ENCODE measurements at regions not wholly inside any gene's neighbourhood (a gene's known extent, or its start where the extent isn't known, plus 50 kb on each side); places are given as distances from the start of the nearest gene placed in this dataset.
"Not testable (repeated sequence)": the region's sequence is repeated elsewhere in the genome, so short reads cannot be mapped to it uniquely, and the experiment has no call there.

DNA sequence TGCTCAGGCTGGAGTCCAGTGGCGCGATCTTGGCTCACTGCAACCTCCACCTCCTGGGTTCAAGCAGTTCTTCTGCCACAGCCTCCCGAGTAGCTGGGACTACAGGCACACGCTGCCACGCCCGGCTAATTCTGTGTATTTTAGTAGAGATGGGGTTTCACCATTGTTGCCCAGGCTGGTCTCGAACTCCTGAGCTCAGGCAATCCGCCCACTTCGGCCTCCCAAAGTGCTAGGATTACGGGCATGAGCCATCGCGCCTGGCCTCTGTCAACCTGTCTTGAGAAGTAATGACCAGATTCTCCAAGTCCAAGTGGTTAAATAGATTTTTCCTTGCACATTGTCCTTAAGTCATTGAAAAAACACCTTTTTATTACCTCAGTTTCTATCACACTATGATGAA lies 283.7 kb downstream of the KCNJ2 start:
- not testable (repeated sequence) for DNase-seq

DNA sequence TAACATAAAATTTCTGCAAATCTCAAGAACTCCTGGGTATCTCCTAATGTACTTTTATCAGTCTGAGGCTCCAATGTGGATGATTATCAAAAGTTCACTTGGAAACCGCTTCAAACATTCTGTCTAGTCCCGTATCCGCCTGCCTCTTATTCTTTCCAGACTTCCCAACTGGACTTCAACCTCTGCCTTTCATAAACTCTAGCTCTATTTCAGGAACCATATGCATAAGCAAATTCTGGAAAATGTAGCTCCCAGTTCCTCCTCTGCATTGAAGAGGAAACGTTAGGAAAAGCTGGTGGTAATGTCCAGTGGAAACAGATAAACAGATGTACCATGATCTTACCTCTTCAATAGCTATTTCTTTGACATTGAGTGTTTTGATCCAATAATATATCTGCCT lies 285.0 kb downstream of the KCNJ2 start:
- DNase-seq, result no peak

GRCh38 chr17:70454908-70455307 lies 285.6 kb downstream of the KCNJ2 start:
- no peak for DNase-seq

DNA sequence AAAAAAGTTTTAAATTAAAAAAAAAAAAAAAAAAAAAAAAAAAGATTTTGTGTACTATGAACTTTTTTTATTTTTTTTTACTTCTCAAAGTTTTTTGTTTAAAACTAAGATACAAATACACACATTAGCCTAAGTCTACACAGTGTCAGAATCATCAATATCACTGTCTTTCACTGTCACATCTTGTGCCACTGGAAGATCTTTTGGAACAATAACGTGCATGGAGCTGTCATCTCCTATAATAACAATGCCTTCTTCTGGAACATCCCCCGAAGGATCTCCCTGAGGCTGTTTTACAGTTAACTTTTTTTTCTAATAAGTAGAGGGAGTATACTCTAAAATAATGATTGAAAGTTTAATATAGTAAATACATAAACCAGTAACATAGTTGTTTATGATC lies 295.7 kb downstream of the KCNJ2 start:
- DNase-seq, result no peak

DNA sequence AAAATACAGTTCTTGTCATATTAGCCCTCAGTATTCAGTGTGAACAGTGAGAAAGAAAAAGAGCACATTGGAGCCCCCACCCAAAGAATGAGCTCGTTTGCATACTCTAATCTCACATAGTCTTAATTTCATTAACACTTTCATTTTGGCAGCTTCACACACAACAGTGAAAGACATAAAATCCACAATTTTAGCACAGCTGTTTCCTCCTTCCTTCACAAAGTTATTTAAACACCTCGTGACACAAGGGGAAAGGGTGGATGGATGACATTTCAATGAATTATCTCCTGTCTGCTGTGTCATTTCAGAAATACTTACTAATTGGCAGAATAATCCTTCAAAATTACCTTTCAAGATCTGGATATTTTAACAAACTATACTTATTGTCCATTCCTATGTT lies 299.3 kb downstream of the KCNJ2 start:
- DNase-seq, result no peak

GRCh38 chr17:70473049-70473448 lies 303.7 kb downstream of the KCNJ2 start:
- DNase-seq, result no peak

DNA sequence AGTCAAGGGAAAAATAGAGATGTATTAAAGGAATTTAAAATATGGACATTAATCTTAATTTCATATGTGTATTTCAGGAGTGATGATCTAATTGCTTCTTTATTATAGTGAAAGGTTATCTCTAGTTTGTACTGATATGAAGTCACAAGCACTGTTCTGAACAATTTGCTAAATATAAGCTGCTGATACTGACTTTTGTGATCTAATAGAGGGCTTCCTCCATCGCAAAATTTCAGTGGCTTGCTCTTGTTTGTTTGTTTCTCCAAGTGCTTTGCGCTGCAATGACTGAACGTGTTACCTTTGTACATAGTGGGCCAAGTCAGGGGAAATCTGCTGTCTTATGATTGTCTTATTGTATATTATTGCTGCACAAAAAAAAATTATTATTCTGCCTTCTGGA lies 307.0 kb downstream of the KCNJ2 start:
- DNase-seq, result no peak

GRCh38 chr17:70478902-70479301 lies 309.6 kb downstream of the KCNJ2 start:
- DNase-seq, result no peak

DNA sequence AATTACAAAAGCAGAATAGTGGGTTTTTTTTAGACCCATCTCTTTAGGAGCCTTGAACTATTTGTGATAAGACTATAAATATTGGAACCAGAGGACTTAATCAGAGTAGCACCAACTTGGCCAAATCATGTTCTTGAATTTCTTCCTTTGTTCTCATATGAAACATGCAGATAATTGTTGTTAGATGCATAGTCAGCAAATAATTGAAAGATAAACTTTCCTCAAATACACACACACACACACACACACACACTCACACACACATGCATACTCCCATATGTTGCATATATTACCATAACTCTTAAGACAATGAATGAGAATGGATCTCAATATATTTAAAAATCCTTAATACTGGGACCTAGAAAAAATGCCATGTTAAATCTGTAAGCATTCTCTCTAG lies 310.4 kb downstream of the KCNJ2 start:
- DNase-seq, result no peak

DNA sequence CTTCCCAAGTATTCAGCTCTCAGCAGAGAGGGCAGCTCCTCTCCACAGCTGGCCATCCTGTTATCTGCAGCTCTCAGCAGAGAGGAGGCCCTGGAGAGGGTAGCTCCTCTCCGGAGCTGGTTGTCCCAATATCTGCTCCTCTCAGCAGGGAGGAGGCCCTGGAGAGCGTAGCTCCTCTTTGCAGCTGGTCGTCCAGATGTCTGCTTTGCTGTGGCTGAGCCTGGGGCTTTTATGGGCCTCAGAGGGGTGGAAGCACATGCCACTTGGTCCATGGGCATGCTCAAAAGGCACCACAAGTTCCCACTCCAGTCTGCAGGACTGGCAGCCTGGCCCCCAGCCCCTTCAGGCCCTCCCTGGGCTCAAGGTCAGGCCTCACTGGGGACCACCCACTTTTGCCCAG lies 314.3 kb downstream of the KCNJ2 start:
- DNase-seq, result no peak

GRCh38 chr17:70484050-70484449 lies 314.7 kb downstream of the KCNJ2 start:
- DNase-seq, result no peak

- DNase-seq, result no peak
These were observed 315.2 kb downstream of the KCNJ2 start for GRCh38 chr17:70484496-70484895.

DNA sequence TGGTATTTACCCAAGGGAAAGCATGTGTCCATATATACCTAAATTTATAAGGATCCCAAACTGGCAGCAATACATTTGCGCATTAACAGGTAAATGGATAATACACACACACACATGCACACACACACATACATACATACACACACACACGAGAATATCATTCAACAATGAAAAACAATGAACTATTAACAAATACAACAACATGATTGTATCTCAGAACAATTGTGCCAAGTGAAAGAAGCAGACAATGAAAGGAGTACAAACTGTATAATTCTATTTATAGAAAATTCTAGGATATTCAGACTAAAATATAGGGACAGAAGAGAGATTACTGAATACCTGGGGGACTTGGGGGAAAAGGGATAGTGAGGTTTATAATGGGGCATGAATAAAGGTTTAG lies 323.0 kb downstream of the KCNJ2 start:
- DNase-seq, result no peak

DNA sequence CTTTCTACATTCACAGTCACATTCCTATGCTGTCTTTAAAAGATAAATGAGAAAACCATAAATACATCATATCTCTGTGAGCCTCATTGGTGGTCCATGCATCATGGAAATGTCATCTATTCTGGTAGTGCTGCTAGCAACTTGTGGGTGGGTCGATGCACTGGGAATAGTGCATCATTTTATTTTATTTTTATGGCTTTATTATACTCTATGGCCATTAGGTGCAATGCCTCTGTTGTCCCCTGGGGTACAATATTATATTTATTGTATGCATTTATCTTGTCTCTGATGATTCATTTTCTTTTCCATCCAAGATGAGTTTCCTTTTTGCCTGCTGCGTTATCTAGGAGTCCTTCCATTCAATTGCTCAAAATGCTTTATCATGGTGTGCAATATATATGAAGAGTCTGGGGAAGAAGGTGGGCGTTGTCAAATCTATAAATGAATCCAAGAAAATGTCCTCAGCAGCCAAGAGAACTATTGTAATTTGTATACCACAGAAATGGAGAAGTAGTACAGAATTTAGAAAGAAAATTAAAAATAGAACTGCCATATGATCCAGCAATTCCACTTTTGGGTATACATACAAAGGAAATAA lies 324.0 kb downstream of the KCNJ2 start:
- no peak for DNase-seq

DNA sequence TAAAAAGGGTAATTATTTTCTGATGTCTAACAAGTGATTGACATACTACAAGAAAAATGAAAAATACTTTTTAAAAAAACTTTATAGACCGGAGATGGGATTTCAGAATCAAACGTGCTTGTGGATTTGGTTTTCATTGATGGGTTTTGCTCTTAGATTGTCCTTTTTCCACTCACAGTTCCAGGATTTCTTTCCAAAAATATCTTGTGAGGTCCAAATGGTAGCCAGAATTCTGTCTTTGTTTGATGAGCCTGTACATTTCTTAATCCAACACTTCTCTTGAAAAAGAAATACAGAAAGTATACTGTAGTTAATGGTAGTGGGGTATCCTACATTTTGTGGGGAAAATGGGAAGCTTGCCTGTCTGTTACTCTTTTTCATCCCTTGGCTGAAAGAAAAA lies 329.3 kb downstream of the KCNJ2 start:
- DNase-seq, result no peak

- DNase-seq, result no peak
These were observed 329.9 kb downstream of the KCNJ2 start for GRCh38 chr17:70499067-70499786.

GRCh38 chr17:70503449-70503848 lies 334.1 kb downstream of the KCNJ2 start:
- DNase-seq, result no peak

DNA sequence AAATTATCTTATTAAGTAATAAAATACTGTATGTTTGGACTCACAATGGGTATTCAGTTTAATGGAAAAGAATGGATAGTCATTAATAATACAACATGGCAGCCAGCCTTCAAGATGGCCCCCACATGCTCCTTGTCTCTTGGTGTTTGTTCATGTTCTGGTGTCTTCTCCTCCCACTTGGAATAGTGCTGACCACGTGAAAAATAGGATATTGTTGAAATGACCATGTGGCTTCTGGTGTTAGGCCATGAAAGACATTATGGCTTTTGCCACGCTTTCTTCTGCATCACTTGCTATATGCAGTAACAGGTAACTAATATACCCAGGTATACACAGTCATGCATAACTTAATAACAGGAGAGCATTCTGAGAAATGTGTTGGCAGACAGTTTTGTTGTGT lies 341.0 kb downstream of the KCNJ2 start:
- no peak for DNase-seq

DNA sequence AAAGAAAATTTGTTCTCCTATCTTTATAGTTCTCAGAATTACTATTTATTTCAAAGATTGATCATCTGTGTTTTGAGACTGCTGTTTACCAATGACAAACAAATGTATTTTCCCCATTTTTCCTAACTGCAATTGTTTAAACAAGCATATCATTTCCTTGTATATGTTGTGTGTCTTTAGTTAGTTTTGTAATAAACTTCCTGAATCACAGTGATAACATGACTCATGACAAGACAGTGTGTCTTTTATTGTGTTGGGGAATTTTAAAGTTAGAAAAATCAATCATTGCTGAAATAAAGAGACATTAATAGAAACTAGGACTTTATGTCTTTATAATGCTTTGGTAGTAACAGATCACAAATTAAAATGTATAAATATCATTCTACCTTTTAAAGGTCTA lies 348.5 kb downstream of the KCNJ2 start:
- no peak for DNase-seq

- DNase-seq, result no peak
These were observed 350.0 kb downstream of the KCNJ2 start for GRCh38 chr17:70519300-70519699.

GRCh38 chr17:70520447-70520846 lies 351.1 kb downstream of the KCNJ2 start:
- DNase-seq, result no peak

GRCh38 chr17:70520956-70521355 lies 351.6 kb downstream of the KCNJ2 start:
- DNase-seq, result no peak

GRCh38 chr17:70521821-70522256 lies 352.5 kb downstream of the KCNJ2 start:
- DNase-seq, result no peak

DNA sequence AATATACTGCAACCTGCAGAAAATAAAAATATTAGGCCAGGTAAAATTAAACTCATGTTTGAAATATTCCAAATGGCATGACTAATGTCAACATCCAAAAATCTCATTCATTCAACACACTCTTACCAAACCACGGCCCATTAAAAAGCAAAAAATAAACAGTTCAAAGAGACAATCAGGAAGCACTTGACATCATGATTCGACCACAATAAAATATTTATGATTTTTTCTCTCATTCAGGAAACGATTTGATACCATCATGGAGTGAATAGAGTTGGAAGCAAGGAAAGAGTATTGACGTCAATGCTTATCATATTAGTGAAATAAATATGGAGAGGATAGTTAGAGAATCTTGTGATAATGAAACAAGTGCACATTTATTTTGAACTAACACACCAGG lies 354.1 kb downstream of the KCNJ2 start:
- DNase-seq, result no peak

DNA sequence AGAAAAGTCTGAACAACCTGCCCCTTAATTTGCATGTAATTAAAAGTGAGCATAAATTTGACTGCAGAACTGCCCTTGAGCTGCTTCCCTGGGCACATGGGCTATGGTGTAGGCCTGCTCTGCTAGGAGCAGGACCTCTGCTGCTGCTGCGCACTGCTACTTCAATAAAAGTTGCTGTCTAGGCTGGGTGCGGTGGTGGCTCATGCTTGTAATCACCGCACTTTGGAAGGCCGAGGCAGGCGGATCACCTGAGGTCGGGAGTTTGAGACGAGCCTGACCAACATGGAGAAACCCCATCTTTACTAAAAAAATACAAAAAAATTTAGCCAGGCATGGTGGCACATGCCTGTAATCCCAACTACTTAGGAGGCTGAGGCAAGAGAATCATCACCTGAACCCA lies 355.7 kb downstream of the KCNJ2 start:
- not testable (repeated sequence) for DNase-seq

Data from T-helper 1 cell (primary cell).